Stimulated activated naive CD8-positive, alpha-beta T cell treated with anti-CD3 and anti-CD28 coated beads, Interleukin-15, amount 100 ng/mL, for 72 hours (primary cell): ENCODE measurements at regions not wholly inside any gene's neighbourhood (a gene's known extent, or its start where the extent isn't known, plus 50 kb on each side); places are given as distances from the start of the nearest gene placed in this dataset.
"Not testable (repeated sequence)": the region's sequence is repeated elsewhere in the genome, so short reads cannot be mapped to it uniquely, and the experiment has no call there.

ENCODE experiments used
- ATAC-seq: fragments of 150-1000 bp; cut with Tn5 transposase; 2 replicates; pipeline ENCODE4 v1.10.0; 2021; ENCODE audit warnings: mild to moderate bottlenecking, moderate library complexity
- DNase-seq, 2 donors: peaks; one replicate each; pipeline ENCODE4 v3.0.0; 2021 to 2022
- H3K27ac Mint-ChIP-seq, 2 donors: one replicate each; pipeline ENCODE4 v1.8.0; 2022; ENCODE audit warnings: mild to moderate bottlenecking in 2 of 2, mixed read lengths in 2 of 2, moderate library complexity in 2 of 2
- H3K27me3 Mint-ChIP-seq: one replicate; pipeline ENCODE4 v1.8.0; 2022; ENCODE audit warnings: mixed read lengths
- H3K4me1 Mint-ChIP-seq: one replicate; pipeline ENCODE4 v1.8.0; 2022; ENCODE audit warnings: mild to moderate bottlenecking, mixed read lengths
- H3K4me3 Mint-ChIP-seq, 2 donors: one replicate each; pipeline ENCODE4 v1.8.0; 2022; ENCODE audit warnings: mild to moderate bottlenecking in 2 of 2, mixed read lengths in 2 of 2, moderate library complexity in 1 of 2
- H3K9me3 Mint-ChIP-seq, 2 donors: one replicate each; pipeline ENCODE4 v1.8.0; 2022; ENCODE audit warnings: mixed read lengths in 2 of 2

GRCh38 chr10:30538086-30538485, 91.5 kb downstream of the LYZL2 start:
- DNase-seq, result no peak
- no peak for ATAC-seq
- Mint-ChIP-seq H3K4me1 (peaks cover 25% of the 10 kb centered on the region), H3K27ac (no peak overlapping the region), H3K4me3 (no peak overlapping the region), H3K27me3 (no peaks in the 10 kb centered on the region), H3K9me3 (no peaks in the 10 kb centered on the region)

- Mint-ChIP-seq H3K4me3 (no peak overlapping the region), H3K4me1 (peaks cover 25% of the 10 kb centered on the region), H3K27ac (no peak overlapping the region), H3K27me3 (no peaks in the 10 kb centered on the region), H3K9me3 (no peaks in the 10 kb centered on the region)
- DNase-seq (no peak), ATAC-seq (no peak)
Measured at GRCh38 chr10:30537586-30537985, 92.0 kb downstream of the LYZL2 start.

- H3K27me3 Mint-ChIP-seq, DNase-seq, H3K9me3 Mint-ChIP-seq, H3K4me3 Mint-ChIP-seq, ATAC-seq: not testable (repeated sequence)
- Mint-ChIP-seq H3K4me1 (peaks cover 25% of the 10 kb centered on the region), H3K27ac (peak overlapping the region in 1 of 2 donors; percentile 7)
Measured at GRCh38 chr10:30537158-30537557, 92.4 kb downstream of the LYZL2 start.

- H3K4me1 Mint-ChIP-seq, result peaks cover 28% of the 10 kb centered on the region
- H3K4me3 Mint-ChIP-seq, result no peak overlapping the region
- ATAC-seq (no peak), DNase-seq (no peak)
- no peaks in the 10 kb centered on the region for H3K9me3 Mint-ChIP-seq
- peak overlapping the region in 1 of 2 donors; percentile 63 for H3K27ac Mint-ChIP-seq
- no peaks in the 10 kb centered on the region for H3K27me3 Mint-ChIP-seq
Measured at GRCh38 chr10:30536578-30536977, 93.0 kb downstream of the LYZL2 start.

- Mint-ChIP-seq H3K4me3 (no peak overlapping the region), H3K9me3 (no peaks in the 10 kb centered on the region), H3K4me1 (peaks cover 29% of the 10 kb centered on the region), H3K27me3 (no peaks in the 10 kb centered on the region), H3K27ac (no peak overlapping the region)
- DNase-seq (no peak), ATAC-seq (no peak)
Measured at GRCh38 chr10:30535677-30536076, 93.9 kb downstream of the LYZL2 start.

GRCh38 chr10:30534465-30535144, 94.9 kb downstream of the LYZL2 start:
- H3K27me3 Mint-ChIP-seq, result no peaks in the 10 kb centered on the region

GRCh38 chr10:30531751-30532530, 97.6 kb downstream of the LYZL2 start:
- DNase-seq (no peak), ATAC-seq (no peak)
- Mint-ChIP-seq H3K27ac (peak overlapping the region in 1 of 2 donors; percentile 88), H3K4me3 (peak overlapping the region in 1 of 2 donors; percentile 52), H3K27me3 (no peaks in the 10 kb centered on the region), H3K4me1 (peaks cover 64% of the 10 kb centered on the region), H3K9me3 (no peaks in the 10 kb centered on the region)

More at GRCh38 chr10:30534465-30535144, 94.9 kb downstream of the LYZL2 start:
- Mint-ChIP-seq H3K4me3 (peak overlapping the region in 1 of 2 donors; percentile 24), H3K4me1 (peaks cover 38% of the 10 kb centered on the region), H3K27ac (peak overlapping the region; percentile 38 to 73), H3K9me3 (no peaks in the 10 kb centered on the region)
- DNase-seq (peak; percentile 69 to 79), ATAC-seq (peak; percentile 27)

GRCh38 chr10:30529373-30529998, 95.5 kb downstream of the MAP3K8 start:
- H3K4me1 Mint-ChIP-seq, result peaks cover 71% of the 10 kb centered on the region
- no peaks in the 10 kb centered on the region for H3K9me3 Mint-ChIP-seq
- H3K4me3 Mint-ChIP-seq, result peak overlapping the region; percentile 84
- peak; percentile 92 for ATAC-seq
- H3K27ac Mint-ChIP-seq, result peak overlapping the region; percentile 99
- no peaks in the 10 kb centered on the region for H3K27me3 Mint-ChIP-seq
- peak; percentile 82 to 98 for DNase-seq

- peak overlapping the region in 1 of 2 donors; percentile 92 for H3K27ac Mint-ChIP-seq
Measured at GRCh38 chr10:30528429-30528786, 94.4 kb downstream of the MAP3K8 start.

GRCh38 chr10:30527623-30528428, 93.8 kb downstream of the MAP3K8 start:
- peak overlapping the region; percentile 27 to 92 for H3K27ac Mint-ChIP-seq
- no peaks in the 10 kb centered on the region for H3K9me3 Mint-ChIP-seq
- DNase-seq (peak in 1 of 2 donors; percentile 26), ATAC-seq (no peak)
- peak overlapping the region; percentile 6 to 60 for H3K4me3 Mint-ChIP-seq
- H3K4me1 Mint-ChIP-seq, result peaks cover 68% of the 10 kb centered on the region
- no peaks in the 10 kb centered on the region for H3K27me3 Mint-ChIP-seq

More at GRCh38 chr10:30528429-30528786, 94.4 kb downstream of the MAP3K8 start:
- Mint-ChIP-seq H3K4me1 (peaks cover 69% of the 10 kb centered on the region), H3K27me3 (no peaks in the 10 kb centered on the region), H3K9me3 (no peaks in the 10 kb centered on the region), H3K4me3 (peak overlapping the region in 1 of 2 donors; percentile 60)
- peak; percentile 29 for ATAC-seq
- DNase-seq, result peak in 1 of 2 donors; percentile 35

GRCh38 chr10:30522661-30523078, 88.7 kb downstream of the MAP3K8 start:
- Mint-ChIP-seq H3K4me1 (peaks cover 34% of the 10 kb centered on the region), H3K9me3 (peaks cover 9 to 10% of the 10 kb centered on the region in 2 donors)
- not testable (repeated sequence) for ATAC-seq, H3K27ac Mint-ChIP-seq, DNase-seq, H3K27me3 Mint-ChIP-seq, H3K4me3 Mint-ChIP-seq

GRCh38 chr10:30518907-30519306, 84.9 kb downstream of the MAP3K8 start:
- no peak for ATAC-seq
- Mint-ChIP-seq H3K4me3 (no peak overlapping the region), H3K27me3 (no peaks in the 10 kb centered on the region), H3K4me1 (peaks cover 12% of the 10 kb centered on the region), H3K9me3 (peaks cover 9 to 10% of the 10 kb centered on the region in 2 donors), H3K27ac (no peak overlapping the region)
- no peak for DNase-seq
